GM12874 (cell line): ENCODE measurements at regions not wholly inside any gene's neighbourhood (a gene's known extent, or its start where the extent isn't known, plus 50 kb on each side); places are given as distances from the start of the nearest gene placed in this dataset.

ENCODE experiments used
- TF ChIP-seq, protein P1 (sequence below): IDR thresholded peaks from 2 replicates; pipeline ENCODE4 v1.5.1; 2011; ENCODE audit warnings: low read depth, mild to moderate bottlenecking, control low read depth, low read length, moderate library complexity; ENCODE audit not compliant: insufficient read depth

DNA sequence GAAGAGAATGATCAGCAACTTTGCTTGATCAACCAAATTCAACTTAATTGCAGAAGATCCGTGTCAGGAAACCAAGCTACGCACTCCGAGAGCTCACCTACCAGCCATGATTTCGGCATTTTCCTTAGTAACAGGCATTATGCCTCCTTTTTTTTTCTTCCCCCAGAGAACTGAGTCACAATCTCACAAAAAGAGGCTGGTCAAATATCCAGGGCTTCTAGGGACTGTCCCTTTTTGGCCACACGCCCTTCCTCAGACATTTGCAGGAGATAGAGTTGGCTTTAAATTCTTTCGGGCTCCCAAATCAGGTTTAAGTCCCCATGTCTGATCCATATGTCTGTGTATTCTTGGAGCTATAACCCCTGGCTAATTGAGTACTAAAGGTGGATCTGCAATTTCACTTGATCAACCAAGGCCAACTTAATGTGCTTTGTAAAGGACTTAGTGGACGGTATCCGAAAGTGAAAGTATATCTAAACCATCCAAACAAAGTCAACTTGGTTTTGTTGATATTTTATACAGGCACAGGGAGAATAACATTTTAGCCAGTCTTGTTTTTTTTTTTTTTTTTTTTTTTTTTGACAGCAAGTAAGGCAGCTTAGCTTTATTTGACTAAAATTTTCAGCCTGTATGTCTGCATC is 100.8 kb upstream of the TBCA start:
- TF ChIP-seq, protein P1, sequence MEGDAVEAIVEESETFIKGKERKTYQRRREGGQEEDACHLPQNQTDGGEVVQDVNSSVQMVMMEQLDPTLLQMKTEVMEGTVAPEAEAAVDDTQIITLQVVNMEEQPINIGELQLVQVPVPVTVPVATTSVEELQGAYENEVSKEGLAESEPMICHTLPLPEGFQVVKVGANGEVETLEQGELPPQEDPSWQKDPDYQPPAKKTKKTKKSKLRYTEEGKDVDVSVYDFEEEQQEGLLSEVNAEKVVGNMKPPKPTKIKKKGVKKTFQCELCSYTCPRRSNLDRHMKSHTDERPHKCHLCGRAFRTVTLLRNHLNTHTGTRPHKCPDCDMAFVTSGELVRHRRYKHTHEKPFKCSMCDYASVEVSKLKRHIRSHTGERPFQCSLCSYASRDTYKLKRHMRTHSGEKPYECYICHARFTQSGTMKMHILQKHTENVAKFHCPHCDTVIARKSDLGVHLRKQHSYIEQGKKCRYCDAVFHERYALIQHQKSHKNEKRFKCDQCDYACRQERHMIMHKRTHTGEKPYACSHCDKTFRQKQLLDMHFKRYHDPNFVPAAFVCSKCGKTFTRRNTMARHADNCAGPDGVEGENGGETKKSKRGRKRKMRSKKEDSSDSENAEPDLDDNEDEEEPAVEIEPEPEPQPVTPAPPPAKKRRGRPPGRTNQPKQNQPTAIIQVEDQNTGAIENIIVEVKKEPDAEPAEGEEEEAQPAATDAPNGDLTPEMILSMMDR: no peak

- TF ChIP-seq, protein P1: no peak
Observed at GRCh38 chr5:77876316-77876715, 100.2 kb upstream of the TBCA start.

GRCh38 chr5:77874691-77875090 is 98.6 kb upstream of the TBCA start:
- TF ChIP-seq, protein P1: no peak

- TF ChIP-seq, protein P1: no peak
Observed at GRCh38 chr5:77873239-77873638, 97.1 kb upstream of the TBCA start.

DNA sequence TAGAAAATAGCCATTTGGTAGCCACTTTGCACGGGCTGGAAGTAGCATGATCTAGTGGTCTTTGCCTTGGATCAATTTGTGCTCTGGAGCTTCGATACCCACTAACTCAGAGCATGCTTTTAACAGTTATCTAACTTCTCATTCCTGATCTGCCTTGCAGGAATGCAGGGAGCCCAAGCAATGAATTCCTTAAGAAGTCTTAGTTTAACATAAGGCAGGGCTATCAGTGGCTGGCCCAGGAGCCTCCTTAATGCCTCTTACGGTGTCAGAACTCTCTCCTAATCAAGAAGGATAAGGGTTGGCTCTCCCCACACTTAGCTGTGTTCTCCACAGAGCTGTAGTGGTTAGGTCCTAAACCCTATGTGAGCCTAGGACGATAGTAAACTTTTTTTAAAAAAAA is 95.8 kb upstream of the TBCA start:
- TF ChIP-seq, protein P1: no peak

GRCh38 chr5:77871016-77871415 is 94.9 kb upstream of the TBCA start:
- TF ChIP-seq, protein P1: no peak

GRCh38 chr5:77869116-77869798 is 93.1 kb upstream of the TBCA start:
- TF ChIP-seq, protein P1: no peak
